HG03064 (cell line): ENCODE measurements at regions not wholly inside any gene's neighbourhood (a gene's known extent, or its start where the extent isn't known, plus 50 kb on each side); places are given as distances from the start of the nearest gene placed in this dataset.

Source experiments
- ATAC-seq: cut with Tn5 transposase; IDR thresholded peaks from one replicate; pipeline ENCODE4 v1.9.1; 2021; ENCODE audit warnings: low read depth; ENCODE audit not compliant: unreplicated experiment

DNA sequence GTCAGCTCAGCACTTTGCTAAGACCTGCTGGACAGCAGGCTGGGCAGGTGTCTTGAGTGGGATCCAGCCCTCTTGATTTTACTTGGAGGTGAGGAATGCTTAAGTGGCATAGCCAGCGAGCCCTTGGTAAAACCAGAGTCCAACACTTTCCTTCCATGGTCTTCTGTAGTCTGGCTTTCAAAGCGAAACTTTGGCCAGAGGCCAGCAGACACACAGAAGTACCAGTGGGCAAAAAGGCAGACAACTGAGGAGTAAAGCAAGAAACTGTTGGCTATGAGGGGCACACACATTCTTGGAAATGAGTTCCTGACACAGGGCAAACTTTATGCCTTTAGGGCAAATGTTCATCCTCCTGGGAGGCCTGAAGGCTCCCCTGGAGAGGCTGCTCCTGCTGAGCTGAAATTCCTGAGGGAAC lies 281.0 kb upstream of the POU3F1 start:
- no peak for ATAC-seq

DNA sequence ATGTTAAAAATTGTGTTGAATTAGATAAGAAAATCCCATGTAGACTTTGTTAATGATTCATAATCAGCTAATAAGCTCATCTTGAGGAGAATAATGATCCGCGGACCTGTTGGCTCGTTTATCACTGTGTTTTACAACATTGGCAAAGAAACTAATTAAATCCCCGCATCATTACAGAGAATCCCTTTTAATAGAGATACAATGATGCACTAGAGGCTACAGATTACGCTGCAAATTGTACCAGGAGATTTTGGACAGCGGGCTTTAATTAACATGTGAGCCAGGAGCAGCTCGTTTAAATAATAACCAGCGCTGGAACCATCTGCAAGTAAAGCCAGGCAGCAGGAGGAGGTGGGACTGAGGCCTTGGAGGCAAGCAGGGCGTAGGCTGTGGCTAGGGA lies 280.3 kb upstream of the POU3F1 start:
- no peak for ATAC-seq

DNA sequence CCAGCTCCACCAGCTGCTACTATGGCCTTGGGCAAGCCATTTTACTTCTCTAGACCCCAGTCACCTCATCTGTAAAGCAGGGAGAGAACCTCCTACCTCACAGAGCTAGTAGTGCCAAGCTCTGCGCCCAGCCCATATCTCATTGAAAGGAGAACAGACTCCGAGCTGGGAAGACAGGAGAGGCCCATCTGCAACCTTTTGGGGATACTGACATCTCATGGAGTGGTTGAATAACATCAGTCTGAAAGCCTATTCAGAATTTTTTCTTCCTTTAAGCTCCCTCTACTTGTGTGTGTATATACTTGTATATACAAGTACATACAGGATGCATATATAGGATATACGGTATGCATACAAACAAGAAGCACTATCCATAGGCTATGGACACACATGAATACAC lies 279.5 kb upstream of the POU3F1 start:
- no peak for ATAC-seq

DNA sequence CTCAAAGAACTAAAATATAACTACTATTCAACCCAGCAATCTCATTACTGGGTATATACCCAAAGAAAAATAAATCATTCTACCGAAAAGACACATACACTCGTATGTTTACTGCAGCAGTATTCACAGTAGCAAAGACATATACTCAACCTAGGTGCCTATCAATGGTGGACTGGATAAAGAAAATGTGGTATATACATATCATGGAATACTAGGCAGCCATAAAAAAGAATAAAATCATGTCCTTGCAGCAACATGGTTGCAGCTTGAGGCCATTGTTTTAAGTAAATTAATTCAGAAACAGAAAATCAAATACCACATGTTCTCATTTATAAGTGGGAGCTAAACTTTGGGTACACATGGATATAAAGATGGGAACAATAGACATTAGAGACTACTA lies 266.2 kb upstream of the POU3F1 start:
- no peak for ATAC-seq

GRCh38 chr1:38310079-38310478 lies 263.5 kb upstream of the POU3F1 start:
- no peak for ATAC-seq

GRCh38 chr1:38308780-38309179 lies 262.2 kb upstream of the POU3F1 start:
- no peak for ATAC-seq

GRCh38 chr1:38305666-38306065 lies 259.1 kb upstream of the POU3F1 start:
- no peak for ATAC-seq

- ATAC-seq = no peak
These were observed 257.2 kb upstream of the POU3F1 start for GRCh38 chr1:38303843-38304242.

- no peak for ATAC-seq
These were observed 254.4 kb upstream of the POU3F1 start for GRCh38 chr1:38301040-38301439.

GRCh38 chr1:38300616-38301015 lies 254.0 kb upstream of the POU3F1 start:
- no peak for ATAC-seq

DNA sequence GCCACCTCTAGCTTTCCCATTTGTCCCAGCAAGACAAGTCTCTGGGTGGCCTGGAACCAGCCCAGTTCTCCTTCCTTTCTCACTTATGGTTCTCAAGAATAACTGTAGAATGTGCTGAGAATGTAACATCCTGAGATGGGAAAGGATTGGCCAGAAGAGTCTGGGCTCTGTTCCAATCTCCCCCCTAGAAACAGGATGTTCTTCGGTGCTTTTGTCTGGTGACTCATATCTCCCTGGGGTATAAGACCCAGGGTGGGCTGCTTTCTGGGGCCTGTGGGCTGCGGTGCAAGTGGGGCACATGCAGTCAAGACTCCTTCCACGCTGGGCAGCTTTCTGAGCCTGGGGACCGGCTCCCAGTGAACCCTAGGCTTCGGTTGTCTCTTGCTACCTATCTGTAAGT lies 251.2 kb upstream of the POU3F1 start:
- no peak for ATAC-seq

- ATAC-seq = no peak
These were observed 250.7 kb upstream of the POU3F1 start for GRCh38 chr1:38297246-38297645.

DNA sequence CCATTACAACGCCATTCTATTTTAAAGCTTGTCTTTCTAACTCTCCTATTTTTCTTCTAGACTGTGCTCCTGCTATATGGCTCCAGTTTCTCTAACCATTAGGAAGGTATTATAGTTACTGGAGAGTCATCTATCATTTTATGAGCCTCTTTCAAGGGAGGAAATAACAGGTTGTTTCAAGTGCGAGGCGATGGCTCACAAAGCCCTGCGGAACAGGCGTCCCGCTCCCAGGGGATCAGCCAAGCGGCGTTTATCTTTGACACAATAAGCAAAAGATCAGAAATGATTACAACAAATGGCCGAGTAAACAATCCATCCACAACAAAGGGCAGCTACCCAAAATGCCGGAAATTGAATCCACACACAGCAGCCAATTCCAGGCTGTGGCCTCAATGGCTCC lies 249.5 kb upstream of the POU3F1 start:
- no peak for ATAC-seq

GRCh38 chr1:38293567-38293966 lies 247.0 kb upstream of the POU3F1 start:
- no peak for ATAC-seq

DNA sequence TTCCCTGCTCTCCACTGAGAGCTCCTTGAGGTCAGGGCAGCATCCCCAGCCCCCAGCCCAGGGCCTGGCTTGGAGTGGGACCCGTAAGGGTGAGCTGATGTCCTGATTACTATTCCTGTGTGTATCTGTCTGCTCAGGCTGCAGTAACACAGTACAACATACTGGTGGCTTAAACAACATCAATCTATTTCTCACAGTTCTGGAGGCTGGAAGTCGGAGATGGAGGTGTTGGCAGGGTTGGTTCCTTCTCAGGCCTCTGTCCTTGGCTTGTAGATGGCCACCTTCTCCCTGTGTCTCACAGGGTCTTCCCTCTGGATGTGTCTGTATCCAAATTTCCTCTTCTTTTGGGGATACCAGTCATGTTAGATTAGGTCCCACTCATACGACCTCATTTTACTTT lies 246.4 kb upstream of the POU3F1 start:
- ATAC-seq = no peak

DNA sequence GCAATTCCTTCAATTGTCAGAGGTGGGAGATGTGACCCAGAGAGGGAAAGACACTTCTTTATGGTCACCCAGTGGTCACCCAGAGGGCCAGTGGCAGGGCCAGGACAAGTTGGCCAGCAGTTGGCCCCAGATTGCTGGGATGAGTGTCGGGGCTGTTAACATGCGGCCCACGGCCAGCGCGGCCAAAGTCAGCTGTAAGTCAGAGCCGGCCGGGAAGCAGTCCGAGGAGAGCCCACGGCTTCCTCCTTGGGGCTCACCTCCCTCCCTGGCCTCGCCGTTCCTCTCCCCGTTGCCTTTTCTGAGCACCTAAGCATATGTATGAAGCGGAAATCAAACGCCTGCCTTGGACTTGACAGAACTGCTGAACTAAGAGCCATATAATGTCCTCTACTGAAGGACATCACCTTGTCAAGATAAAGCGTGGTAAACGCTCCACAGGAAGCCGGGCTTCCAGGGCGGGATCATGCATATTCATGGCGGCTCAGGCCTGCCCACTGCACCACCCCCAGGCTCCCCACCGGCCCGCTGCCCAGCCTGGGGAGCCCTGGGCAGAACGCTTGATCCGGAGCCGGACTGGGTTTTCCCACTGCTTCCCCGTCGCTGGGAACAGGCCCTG lies 245.4 kb upstream of the POU3F1 start:
- ATAC-seq = no peak

DNA sequence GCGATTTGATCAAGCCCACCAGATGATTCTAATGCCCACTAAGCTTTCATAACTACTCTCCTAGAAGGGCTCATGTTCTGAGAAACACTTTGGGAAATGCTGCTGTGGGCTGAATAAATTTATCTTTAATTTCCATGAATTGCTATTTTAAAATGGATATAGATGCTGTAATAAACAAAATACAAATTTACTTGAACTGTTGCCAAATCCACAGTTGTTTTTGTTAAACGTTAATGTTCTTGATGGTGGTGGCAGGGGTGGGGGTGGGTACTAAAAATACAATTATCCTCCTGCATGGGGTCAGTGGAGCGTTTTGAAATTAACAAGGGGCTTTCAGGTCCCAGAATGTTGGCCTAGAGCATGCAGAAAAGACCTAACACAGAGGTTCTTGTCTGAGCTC lies 244.7 kb upstream of the POU3F1 start:
- no peak for ATAC-seq

DNA sequence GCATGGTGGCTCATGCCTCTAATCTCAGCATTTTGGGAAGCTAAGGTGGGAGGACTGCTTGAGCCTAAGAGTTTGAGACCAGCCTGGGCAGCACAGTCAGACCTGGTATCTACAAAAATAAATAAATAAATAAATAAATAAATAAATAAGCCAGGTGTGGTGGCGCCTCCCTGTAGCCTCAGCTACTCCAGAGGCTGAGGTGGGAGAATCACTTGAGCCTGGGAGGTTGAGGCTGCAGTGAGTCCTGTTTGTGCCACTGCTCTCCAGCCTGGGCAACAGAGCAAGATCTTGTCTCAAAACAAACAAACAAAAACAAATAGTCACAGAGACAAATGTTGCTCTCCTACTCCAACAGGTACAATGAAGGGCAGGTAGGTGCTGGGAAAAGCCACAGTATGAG lies 242.4 kb upstream of the POU3F1 start:
- ATAC-seq = no peak

- ATAC-seq = no peak
These were observed 241.0 kb upstream of the POU3F1 start for GRCh38 chr1:38287547-38287946.

GRCh38 chr1:38287036-38287435 lies 240.4 kb upstream of the POU3F1 start:
- ATAC-seq = no peak

GRCh38 chr1:38285807-38286530 lies 239.4 kb upstream of the POU3F1 start:
- no peak for ATAC-seq

- no peak for ATAC-seq
These were observed 238.4 kb upstream of the POU3F1 start for GRCh38 chr1:38284953-38285352.
